LNCAP (cell line): ENCODE measurements at regions not wholly inside any gene's neighbourhood (a gene's known extent, or its start where the extent isn't known, plus 50 kb on each side); places are given as distances from the start of the nearest gene placed in this dataset.

Source experiments
- CTCF ChIP-seq: fragments of 450-650 bp; IDR thresholded peaks from 2 replicates; pipeline ENCODE4 v1.5.1; 2017; ENCODE audit warnings: mild to moderate bottlenecking

DNA sequence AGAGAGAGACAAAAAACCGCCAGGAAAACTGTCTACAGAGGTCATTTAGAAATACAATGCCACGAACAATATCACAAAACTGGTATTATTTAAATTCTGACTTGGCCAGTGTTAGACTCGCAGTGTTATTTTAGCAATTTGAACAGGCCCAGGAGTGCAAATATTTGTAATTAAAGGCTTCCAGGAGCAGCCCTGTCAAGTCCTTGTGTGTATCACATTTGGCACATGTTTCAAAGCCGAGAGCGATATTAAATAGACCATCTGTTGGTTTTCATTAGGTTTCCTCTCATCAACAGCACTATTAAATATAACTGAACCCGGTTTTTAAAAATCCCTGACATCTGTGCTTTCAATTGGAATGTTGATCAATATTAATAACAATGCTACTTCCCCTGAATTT lies 656.9 kb downstream of the TSN start:
- TF ChIP-seq CTCF = no peak

- TF ChIP-seq CTCF = no peak
Measured at GRCh38 chr2:122414902-122415301, 659.5 kb downstream of the TSN start.

DNA sequence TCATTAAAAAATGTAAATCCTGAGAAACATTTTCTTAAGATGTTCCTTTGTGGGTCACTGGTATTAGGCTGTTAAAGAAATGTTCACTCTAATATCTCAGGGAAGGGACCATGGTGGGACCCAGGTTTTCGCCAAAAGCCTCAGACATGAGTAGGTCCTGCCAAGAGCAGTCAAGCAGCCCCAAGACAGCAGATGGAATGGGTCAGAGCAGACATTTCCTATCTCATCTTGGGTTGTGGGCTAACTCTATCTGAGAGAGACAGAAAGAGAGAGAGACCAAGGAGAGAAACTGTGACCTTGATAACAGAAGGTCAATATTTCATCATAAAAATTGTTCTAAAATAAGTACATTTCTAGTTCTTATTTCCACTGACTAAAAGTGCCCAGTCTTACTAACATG lies 661.7 kb downstream of the TSN start:
- TF ChIP-seq CTCF = no peak

DNA sequence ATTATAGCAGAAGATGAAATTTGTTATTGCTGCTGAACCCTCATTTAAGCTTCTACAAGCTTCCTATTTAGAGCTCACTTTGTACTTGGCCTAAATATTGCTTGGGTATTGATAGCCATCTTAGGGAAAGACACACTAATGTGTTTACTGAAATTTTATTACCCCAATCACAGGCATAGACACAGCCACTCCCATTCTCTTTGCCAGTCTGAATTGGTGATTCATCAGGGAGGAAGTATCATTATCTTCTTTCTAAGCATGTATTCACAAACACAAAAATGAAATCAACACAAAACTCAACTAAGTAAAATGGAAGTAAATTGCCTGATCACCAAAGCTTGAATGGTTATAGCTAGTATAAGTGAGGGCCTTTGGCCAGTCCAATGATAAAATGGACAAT lies 666.3 kb downstream of the TSN start:
- TF ChIP-seq CTCF = no peak

DNA sequence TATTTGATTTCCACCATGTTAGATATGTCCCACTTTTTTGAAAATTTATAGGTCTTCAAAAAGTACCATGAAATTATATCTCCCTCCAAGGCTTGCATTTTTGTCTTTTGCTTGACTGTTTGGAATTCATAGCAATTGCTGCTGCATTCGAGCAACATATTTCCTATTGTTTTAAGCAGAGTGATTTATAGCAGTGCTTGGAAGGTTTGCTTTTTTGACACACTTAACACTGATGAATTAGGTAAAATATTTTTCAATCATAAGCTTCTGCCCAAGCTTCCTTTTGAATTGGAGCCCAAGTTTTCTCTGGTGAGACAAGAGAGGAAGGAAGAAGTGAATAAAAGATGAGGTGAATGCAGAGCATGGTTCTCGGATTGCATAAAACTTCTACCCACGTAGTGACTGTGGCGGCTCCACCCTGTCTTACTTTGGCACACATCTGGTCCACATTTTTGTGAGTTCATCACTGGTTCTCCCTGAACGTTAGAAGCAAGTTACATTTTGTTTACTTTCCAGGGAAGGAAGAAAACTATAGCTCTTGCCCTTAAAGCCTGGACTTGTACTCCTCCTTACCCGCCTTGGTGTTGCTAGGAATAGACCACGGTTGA lies 667.0 kb downstream of the TSN start:
- no peak for TF ChIP-seq CTCF

DNA sequence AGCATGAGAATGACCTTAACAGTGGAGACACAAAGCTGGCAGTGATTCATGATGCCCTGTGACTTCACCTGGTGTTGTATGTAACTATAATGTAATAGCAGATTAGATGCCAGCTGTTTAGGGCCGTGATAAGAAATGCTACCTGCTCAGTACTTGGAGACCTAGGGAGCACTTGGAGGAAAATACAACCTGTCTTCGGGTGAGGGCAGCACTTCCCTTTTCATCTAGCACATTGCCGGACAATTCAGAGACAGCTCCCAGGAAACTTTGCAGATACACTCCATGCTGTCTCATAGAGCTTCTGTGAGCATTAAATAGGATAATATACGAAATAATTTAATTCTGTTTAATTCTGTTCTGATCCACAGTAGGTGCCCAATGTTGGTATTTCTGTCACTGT lies 668.5 kb downstream of the TSN start:
- no peak for TF ChIP-seq CTCF

- no peak for TF ChIP-seq CTCF
Measured at GRCh38 chr2:122433123-122433754, 677.8 kb downstream of the TSN start.

DNA sequence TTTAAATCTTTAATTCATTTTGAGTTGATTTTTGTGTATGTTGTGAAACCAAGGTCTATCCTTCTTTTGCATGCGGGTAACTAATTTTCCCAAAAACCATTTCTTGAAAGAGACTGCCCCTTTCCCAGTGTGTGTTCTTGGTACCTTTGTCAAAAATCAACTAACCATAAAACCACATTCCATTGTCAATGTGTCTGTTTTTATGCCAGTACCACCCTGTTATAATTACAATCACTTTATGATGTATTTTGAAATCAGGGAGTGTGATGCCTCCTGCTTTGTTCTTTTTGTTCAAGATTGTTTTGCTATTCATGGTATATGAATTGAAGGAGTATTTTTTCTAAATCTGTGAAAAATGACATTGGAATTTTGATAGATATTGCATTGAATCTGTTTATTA lies 689.6 kb downstream of the TSN start:
- TF ChIP-seq CTCF = no peak
